GM18520 (cell line): ENCODE measurements at regions not wholly inside any gene's neighbourhood (a gene's known extent, or its start where the extent isn't known, plus 50 kb on each side); places are given as distances from the start of the nearest gene placed in this dataset.
"Not testable (repeated sequence)": the region's sequence is repeated elsewhere in the genome, so short reads cannot be mapped to it uniquely, and the experiment has no call there.

Experiments used
- ATAC-seq: cut with Tn5 transposase; IDR thresholded peaks from one replicate; pipeline ENCODE4 v1.9.1; 2021; ENCODE audit not compliant: unreplicated experiment

GRCh38 chr18:68153821-68154220 is 561.1 kb downstream of the TMX3 start:
- ATAC-seq = not testable (repeated sequence)

- ATAC-seq = no peak
Measured at GRCh38 chr18:68152770-68153169, 562.1 kb downstream of the TMX3 start.

- no peak for ATAC-seq
Measured at GRCh38 chr18:68150961-68151360, 563.9 kb downstream of the TMX3 start.

- ATAC-seq = no peak
Measured at GRCh38 chr18:68148863-68149262, 566.0 kb downstream of the TMX3 start.

- no peak for ATAC-seq
Measured at GRCh38 chr18:68147728-68148127, 567.2 kb downstream of the TMX3 start.

GRCh38 chr18:68121826-68122225 is 593.1 kb downstream of the TMX3 start:
- no peak for ATAC-seq

GRCh38 chr18:68121308-68121707 is 593.6 kb downstream of the TMX3 start:
- no peak for ATAC-seq

- ATAC-seq = no peak
Measured at GRCh38 chr18:68114989-68115388, 598.5 kb upstream of the DSEL start.

- no peak for ATAC-seq
Measured at GRCh38 chr18:68104036-68104435, 587.5 kb upstream of the DSEL start.

GRCh38 chr18:68103561-68103960 is 587.0 kb upstream of the DSEL start:
- no peak for ATAC-seq

- ATAC-seq = no peak
Measured at GRCh38 chr18:68102117-68102516, 585.6 kb upstream of the DSEL start.

GRCh38 chr18:68098655-68099054 is 582.1 kb upstream of the DSEL start:
- ATAC-seq = no peak

- ATAC-seq = no peak
Measured at GRCh38 chr18:68086481-68086880, 570.0 kb upstream of the DSEL start.

- ATAC-seq = no peak
Measured at GRCh38 chr18:68085251-68085650, 568.7 kb upstream of the DSEL start.

GRCh38 chr18:68083776-68084175 is 567.3 kb upstream of the DSEL start:
- no peak for ATAC-seq

- ATAC-seq = no peak
Measured at GRCh38 chr18:68083131-68083530, 566.6 kb upstream of the DSEL start.

GRCh38 chr18:68072744-68073143 is 556.2 kb upstream of the DSEL start:
- ATAC-seq = no peak

- no peak for ATAC-seq
Measured at GRCh38 chr18:68060871-68061270, 544.4 kb upstream of the DSEL start.

- no peak for ATAC-seq
Measured at GRCh38 chr18:68056936-68057335, 540.4 kb upstream of the DSEL start.

GRCh38 chr18:68054669-68055068 is 538.1 kb upstream of the DSEL start:
- ATAC-seq = no peak

- no peak for ATAC-seq
Measured at GRCh38 chr18:68053290-68053689, 536.8 kb upstream of the DSEL start.

- no peak for ATAC-seq
Measured at GRCh38 chr18:68041327-68041726, 524.8 kb upstream of the DSEL start.

- ATAC-seq = no peak
Measured at GRCh38 chr18:68040198-68040597, 523.7 kb upstream of the DSEL start.
